ENCODE measurements at regions not wholly inside any gene's neighbourhood (a gene's known extent, or its start where the extent isn't known, plus 50 kb on each side); places are given as distances from the start of the nearest gene placed in this dataset.

DNA sequence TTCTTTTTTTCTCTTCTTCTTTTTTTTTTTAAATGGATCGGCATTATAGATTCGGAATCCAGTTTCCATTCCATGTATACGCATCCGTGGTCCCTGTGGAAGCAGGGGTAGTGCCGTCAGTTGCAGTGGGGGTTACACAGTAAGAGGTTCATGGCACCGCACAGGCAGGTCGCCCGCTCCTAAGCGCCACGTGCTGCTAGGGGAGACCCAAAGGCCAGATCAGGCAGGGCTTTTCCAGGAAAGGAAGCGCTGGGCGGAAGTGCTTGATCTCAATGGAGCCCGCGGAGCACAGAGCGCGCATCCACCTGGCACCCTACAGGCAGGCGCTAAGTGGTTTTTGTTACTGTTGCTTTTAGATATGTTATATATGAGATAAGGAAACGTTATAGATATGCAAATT is 174.8 kb upstream of the OR13F1 start:
- TF ChIP-seq EP300 (IDR thresholded peaks at IDR 0.05): no peak
- TF ChIP-seq POLR2A (IDR thresholded peaks at IDR 0.05): no peak
- TF ChIP-seq, protein P1, sequence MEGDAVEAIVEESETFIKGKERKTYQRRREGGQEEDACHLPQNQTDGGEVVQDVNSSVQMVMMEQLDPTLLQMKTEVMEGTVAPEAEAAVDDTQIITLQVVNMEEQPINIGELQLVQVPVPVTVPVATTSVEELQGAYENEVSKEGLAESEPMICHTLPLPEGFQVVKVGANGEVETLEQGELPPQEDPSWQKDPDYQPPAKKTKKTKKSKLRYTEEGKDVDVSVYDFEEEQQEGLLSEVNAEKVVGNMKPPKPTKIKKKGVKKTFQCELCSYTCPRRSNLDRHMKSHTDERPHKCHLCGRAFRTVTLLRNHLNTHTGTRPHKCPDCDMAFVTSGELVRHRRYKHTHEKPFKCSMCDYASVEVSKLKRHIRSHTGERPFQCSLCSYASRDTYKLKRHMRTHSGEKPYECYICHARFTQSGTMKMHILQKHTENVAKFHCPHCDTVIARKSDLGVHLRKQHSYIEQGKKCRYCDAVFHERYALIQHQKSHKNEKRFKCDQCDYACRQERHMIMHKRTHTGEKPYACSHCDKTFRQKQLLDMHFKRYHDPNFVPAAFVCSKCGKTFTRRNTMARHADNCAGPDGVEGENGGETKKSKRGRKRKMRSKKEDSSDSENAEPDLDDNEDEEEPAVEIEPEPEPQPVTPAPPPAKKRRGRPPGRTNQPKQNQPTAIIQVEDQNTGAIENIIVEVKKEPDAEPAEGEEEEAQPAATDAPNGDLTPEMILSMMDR (IDR thresholded peaks at IDR 0.05): no peak

Data from upper lobe of left lung (tissue), 4 donors.